HG03064 (cell line): ENCODE measurements at regions not wholly inside any gene's neighbourhood (a gene's known extent, or its start where the extent isn't known, plus 50 kb on each side); places are given as distances from the start of the nearest gene placed in this dataset.

Source experiments
- ATAC-seq: cut with Tn5 transposase; IDR thresholded peaks from one replicate; pipeline ENCODE4 v1.9.1; 2021; ENCODE audit warnings: low read depth; ENCODE audit not compliant: unreplicated experiment

DNA sequence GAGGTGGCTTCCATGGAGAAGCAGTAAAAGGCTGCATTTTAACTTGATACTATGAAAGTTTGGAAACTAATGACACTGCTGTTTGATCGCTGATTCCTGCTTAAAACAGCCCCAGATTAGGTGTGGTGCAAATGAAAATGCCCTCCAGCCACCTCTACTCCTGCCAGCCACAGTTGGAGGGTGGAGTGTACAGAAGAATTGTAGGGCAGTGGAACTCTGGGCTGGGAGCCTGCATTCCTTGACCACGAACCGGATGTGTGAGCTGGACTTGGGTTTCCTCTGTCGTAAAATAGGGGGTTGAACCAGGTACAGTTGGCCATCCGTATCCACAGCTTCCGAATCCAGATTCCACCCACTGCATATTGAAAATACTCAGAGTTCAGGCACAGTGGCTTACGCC, 84.6 kb upstream of the RFX8 start:
- ATAC-seq = no peak

DNA sequence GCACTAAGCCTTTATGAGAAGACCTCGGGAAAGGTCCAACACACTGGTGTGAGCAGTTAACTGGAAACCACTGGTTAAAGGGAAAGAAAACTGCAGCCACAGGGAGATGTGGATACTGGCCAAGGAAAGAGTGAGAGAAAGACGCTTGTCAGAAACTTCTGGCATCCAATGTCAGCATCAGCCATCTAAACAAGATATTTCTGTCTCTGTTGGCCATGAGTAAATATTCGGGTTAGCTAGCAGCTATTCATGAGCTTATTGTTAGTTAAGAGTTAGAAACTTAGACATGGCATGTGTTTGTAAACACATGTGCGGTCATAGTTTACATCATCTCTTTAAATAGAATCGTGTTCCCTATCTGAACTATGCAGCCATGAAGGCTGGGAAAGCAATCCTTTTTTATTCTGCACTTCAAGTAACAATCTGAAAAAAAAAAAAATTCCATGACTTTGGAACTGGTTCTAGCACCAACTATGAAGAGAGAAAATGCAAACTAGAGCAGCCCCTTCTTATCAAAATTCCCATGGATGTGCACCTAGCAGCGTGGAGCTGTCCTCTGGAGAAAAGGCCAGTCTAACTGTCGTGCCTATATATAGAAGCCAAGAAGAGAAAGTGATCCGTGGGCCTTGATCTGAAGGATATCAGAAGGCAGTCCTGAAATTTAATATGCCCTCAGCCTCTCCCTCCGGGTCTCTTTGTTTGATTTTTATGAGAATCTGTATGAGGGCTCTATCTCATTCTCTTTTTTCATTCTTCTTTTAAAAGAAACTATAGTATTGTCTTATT, 84.0 kb upstream of the RFX8 start:
- ATAC-seq = no peak

DNA sequence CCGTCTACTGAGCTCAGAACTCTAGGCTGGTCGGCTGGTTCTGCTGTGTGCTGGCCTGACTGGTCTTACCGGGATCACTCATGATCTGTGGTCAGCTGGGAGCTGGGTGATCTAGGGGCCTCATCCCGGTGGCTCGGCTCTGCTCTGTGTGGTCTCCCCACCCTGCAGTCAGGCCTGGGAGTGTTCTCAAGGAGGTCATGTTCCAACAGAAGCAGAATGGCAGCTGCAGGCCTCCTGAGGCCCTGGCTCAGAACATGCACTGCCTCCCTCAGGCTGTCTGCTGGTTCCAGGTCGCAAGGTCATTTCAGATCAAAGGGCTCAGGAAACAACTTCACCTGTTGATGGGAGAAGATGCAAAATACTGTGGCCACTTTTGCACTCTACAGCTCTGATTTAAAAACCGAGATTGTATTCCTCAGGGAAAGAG, 81.1 kb upstream of the RFX8 start:
- ATAC-seq = no peak

DNA sequence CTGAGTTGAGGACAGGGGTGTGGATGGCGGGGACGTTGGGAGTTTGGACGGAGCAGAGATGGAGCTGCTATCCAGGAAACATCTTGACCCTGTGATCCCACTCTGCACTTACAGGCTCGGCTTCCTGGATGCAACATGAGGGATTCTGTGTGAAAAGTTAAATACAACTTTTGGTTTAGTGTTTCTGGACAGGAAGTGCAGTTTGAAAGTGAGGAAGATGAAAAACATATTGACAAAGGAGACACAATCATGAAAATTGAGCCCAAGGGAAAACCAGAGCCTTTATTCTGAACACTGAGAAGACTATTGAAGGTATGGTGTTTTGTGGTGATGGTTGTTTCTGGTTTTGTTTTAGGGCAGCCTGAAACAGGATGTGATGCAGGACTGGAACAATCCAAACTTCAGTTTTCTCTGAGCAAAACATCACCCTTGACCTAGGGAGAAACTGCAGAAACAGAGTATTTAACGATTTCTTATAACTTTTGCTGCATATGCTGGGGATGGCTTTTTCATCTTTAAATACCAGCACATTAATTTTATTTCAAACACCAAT, 76.5 kb upstream of the RFX8 start:
- no peak for ATAC-seq

DNA sequence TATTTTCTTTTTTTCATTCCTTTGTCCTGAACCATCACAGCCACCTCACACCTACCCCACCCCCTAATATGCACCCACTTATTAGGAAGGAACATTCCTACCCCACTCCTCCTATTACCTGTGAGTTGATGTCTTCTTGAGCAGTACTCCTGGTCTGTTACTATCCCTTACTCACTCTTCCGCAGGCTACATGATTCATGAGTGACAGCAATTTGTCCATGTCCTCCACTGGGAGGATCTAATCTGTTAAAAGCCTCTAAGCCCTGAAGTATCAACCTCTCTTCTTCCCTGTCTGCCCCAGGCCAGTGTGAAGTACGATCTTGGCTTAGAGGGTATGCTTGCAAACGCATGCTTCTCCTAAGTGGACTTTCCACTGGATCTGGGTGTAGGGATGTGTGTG, 75.6 kb upstream of the RFX8 start:
- ATAC-seq = no peak

DNA sequence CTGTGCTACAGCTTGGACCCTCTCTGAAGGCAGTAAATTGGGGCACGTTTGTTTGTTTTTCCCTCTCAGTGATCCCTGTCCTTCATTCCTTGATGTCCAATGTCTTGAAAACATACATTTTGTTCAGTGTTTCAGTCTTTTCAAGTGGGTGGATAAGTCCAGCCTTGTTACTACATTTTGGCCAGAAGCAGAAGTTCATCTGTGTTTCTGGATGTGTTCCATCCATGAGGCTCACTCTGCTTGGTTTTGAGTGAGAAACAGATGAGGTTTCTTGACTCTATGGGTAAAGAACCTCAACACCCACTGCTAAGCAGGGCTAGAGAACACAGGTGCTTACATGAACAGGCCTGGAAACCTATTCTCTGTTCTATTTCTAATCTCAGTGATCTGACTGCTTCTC, 74.5 kb upstream of the RFX8 start:
- no peak for ATAC-seq

DNA sequence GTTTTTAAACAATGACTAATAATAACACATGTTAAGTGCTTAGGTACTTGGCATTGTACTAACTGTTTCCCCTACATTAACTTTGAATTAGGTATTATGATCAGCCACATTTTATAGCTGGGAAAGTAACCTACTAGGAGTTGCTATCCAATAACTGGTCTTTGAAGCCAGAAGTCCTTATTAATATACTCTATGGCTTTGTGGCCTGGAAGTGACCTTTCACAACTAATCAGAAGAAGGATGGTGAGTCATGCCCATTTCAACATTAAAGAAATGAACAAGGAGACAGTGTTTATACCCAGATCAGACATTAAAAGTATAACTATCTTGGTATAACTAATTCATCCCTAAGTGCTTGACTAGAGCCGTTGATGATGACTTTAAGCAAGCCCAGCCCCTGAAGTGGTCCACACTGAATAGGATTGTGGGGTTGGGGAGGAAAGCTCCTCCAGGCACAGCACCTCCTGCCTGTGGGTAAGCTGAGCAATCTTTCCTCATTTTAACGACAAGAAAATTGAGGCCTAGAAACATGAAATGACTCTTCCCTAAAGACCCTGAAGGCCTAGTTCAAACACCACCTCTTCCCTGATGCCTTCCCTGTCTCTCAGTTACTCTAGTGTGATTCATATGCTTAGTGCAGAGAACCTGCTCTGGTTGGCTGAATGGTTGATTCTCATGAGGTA, 71.6 kb upstream of the RFX8 start:
- ATAC-seq = no peak

DNA sequence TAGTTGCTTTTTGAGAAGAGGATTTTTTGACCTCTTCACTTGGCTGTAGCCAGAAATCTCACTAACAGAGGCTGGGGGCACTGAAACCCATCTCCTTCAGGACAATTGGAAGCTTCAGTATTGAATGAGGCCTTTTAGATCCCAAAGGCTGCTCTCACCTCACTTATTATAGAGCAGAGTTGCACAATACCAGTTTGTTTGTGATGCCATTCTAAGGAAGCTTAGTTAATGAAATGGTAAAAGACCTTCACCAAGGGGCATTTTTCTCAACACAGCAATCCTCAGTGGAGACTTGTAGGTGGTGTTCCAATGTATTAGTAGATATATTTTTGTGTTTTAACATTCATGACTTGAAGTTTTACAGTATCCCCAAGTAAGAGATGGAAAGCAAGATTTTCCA, 71.0 kb upstream of the RFX8 start:
- ATAC-seq = no peak

DNA sequence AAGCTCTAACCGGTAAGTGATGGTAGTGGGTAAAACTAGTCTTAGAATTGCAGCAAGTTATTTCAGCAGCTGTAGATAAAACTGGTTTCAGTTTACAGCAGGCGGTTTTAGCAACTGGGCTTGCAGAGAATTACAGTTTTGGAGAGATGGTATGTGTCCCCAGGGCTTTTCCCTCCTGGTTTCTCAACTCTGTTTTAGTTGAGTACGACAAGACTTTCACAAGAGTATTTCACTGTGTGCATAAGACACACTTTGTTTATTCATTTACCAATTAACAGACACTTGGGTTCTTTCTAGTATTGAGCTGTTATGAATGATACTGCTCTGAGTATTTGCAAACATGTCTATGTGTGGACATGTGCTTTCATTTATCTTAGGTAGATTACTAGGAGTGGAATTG, 65.6 kb upstream of the RFX8 start:
- ATAC-seq = no peak

DNA sequence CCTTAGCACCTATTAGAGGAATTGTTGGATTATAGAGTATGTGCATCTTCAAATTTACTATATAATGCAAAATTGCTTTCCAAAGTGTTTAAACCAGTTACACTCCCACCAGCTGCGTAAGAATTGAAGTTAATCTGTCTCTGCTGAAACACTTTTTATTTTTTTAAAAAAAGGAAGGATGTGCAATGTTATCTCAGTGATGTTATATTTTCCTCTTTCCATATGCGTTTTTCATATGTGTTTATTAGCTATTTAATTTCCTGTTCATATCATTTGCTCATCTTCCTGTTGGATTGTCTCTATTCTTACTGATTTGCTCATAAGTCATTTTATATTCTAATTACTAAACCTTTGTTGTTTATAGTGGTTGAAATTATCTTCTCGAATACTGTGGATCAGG, 63.2 kb upstream of the RFX8 start:
- ATAC-seq = no peak

DNA sequence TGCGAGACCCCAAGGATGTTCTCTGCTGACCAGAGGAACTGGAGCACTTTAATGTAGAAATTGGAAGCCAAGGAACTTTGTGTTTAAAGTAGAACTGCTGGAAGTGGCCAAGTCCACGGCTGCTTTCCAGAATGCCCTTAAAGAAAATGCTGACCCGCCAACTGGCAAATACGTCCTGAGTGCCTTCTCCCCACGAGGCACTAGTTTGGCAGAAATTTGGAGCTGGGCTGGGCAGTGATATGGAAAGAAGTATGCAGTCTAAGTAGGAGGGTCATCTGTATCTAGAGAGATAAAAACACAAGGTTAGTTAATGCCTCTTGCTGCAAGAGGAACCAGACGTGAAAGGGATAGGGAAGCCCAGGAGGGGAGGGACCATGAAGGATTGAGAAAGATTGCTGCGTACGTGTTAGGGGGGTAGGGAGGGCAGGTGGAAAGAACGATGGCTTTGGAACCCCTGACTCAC, 59.3 kb upstream of the RFX8 start:
- ATAC-seq = no peak

DNA sequence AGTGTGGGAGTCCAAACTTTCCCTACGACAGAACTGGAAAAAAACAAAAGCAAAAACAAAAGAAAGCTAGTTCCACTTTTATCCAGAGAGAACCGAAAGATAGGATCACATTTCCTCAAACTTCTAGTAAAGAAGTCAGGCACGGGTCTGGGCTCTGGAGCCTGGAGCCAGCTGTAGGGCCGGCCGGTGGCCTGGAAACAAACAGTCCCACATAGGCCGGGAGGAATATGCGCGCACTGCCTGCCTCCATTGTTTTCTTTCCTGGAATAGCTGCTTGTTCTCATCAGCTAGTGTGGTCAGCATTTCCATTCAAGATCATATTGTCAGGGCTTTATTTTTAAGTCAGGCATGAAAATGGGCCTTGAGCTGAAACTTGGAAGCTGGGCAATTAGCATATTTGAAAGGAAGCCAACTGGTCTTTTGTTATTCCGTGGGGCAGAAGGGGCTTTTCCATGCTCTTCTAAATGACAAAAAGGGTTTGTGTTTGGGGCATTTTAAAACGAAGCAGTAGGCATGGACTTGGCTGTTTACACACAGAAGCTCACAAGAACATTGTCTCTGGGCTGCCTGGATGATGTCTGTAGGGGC, 58.7 kb upstream of the RFX8 start:
- ATAC-seq = no peak

DNA sequence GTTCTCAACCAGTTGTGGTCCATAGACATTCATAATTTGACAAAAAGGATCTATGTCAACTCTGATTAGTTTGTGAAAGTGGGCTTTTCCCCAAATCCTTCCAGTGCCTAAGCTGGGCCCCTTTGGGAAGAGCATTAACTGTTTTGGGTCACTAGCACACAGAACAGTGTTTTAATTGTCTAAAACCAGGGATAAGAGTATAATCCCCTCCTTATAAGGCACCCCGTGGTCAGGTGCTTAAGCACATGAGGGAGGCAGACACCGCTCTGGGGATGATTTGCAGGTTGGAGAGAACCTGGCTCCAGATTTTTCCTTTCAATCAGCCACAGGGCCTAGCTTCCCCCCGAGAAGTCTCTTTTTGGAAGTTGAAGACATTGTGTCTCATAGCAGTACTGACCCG, 53.6 kb upstream of the RFX8 start:
- ATAC-seq = no peak

DNA sequence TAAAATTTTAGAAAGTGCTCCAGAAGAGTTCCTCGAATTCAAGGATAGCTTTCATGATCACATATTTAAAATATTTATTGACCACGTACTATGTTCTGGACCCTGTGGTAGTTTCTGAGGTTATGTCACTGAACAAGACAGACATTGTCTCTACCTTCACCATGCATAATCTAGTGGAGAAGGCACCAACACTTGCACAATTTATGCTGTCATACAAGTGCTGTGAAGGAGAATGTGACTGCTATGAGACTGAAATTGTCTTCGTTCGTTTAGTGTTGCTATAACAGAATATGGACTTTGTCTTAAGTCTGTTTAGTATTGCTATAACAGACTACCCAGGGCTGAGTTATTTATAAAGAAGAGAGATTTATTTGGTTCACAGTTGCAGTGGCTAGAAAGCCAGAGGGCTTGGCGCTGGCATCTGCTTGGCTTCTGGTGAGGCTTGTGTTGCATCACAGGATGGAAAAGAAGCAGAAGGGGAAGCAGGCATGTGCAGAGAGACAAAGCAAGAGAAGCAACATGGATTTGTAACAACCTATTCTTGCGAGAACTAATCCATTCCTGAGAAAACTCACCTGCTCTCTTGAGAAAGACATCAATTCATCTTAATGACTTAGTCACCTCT, 50.0 kb upstream of the RFX8 start:
- ATAC-seq = no peak
